Activated naive CD4-positive, alpha-beta T cell (primary cell): ENCODE measurements at regions not wholly inside any gene's neighbourhood (a gene's known extent, or its start where the extent isn't known, plus 50 kb on each side); places are given as distances from the start of the nearest gene placed in this dataset.

Source experiments
- DNase-seq, 4 experiments: peaks; one replicate each; lab custom pipeline; 2025; lab: John Stamatoyannopoulos, UW

- DNase-seq = no peak
These were observed 249.7 kb downstream of the SPTSSA start for GRCh38 chr14:34212172-34212929.

GRCh38 chr14:34211732-34212131 lies 250.3 kb downstream of the SPTSSA start:
- no peak for DNase-seq

- DNase-seq = no peak
These were observed 253.5 kb downstream of the SPTSSA start for GRCh38 chr14:34208532-34208931.

GRCh38 chr14:34205799-34206198 lies 254.9 kb upstream of the EGLN3 start:
- DNase-seq = no peak

- DNase-seq = no peak
These were observed 253.9 kb upstream of the EGLN3 start for GRCh38 chr14:34204774-34205173.

- no peak for DNase-seq
These were observed 252.4 kb upstream of the EGLN3 start for GRCh38 chr14:34203251-34203722.

GRCh38 chr14:34201909-34202637 lies 251.2 kb upstream of the EGLN3 start:
- DNase-seq = no peak

GRCh38 chr14:34199585-34199984 lies 248.7 kb upstream of the EGLN3 start:
- no peak for DNase-seq

GRCh38 chr14:34198096-34198495 lies 247.2 kb upstream of the EGLN3 start:
- no peak for DNase-seq

GRCh38 chr14:34195964-34196363 lies 245.1 kb upstream of the EGLN3 start:
- DNase-seq = no peak

GRCh38 chr14:34190717-34191116 lies 239.8 kb upstream of the EGLN3 start:
- no peak for DNase-seq

- DNase-seq = no peak
These were observed 239.0 kb upstream of the EGLN3 start for GRCh38 chr14:34189866-34190265.

- DNase-seq = no peak
These were observed 236.7 kb upstream of the EGLN3 start for GRCh38 chr14:34187519-34188044.

- DNase-seq = no peak
These were observed 236.2 kb upstream of the EGLN3 start for GRCh38 chr14:34187061-34187460.

- DNase-seq = no peak
These were observed 233.3 kb upstream of the EGLN3 start for GRCh38 chr14:34184126-34184525.

- DNase-seq = no peak
These were observed 232.6 kb upstream of the EGLN3 start for GRCh38 chr14:34183478-34183877.

- no peak for DNase-seq
These were observed 230.5 kb upstream of the EGLN3 start for GRCh38 chr14:34181338-34181737.

GRCh38 chr14:34180869-34181268 lies 230.0 kb upstream of the EGLN3 start:
- no peak for DNase-seq

GRCh38 chr14:34180434-34180833 lies 229.6 kb upstream of the EGLN3 start:
- no peak for DNase-seq

- DNase-seq = no peak
These were observed 228.9 kb upstream of the EGLN3 start for GRCh38 chr14:34179727-34180126.

- DNase-seq = no peak
These were observed 226.6 kb upstream of the EGLN3 start for GRCh38 chr14:34177466-34177865.

- no peak for DNase-seq
These were observed 224.7 kb upstream of the EGLN3 start for GRCh38 chr14:34175574-34175973.

GRCh38 chr14:34174973-34175372 lies 224.1 kb upstream of the EGLN3 start:
- DNase-seq = no peak
